HL-60 (cell line): ENCODE measurements at regions not wholly inside any gene's neighbourhood (a gene's known extent, or its start where the extent isn't known, plus 50 kb on each side); places are given as distances from the start of the nearest gene placed in this dataset.
A peak's percentile ranks its signal among the peaks of the same experiment; 100 is the strongest.
"Not testable (repeated sequence)": the region's sequence is repeated elsewhere in the genome, so short reads cannot be mapped to it uniquely, and the experiment has no call there.

Experiments used
- DNase-seq, 2 experiments: peaks; one replicate each; pipeline ENCODE4 v3.0.0-alpha.2; 2010 to 2020; ENCODE audit warnings: low read depth in 1 of 2, low spot score in 1 of 2
- H3K27ac ChIP-seq: fragments of 250-450 bp; sonication (Bioruptor Pico); replicated peaks from 2 replicates; pipeline ENCODE4 v1.5.1; 2020; ENCODE audit warnings: mild to moderate bottlenecking, moderate library complexity
- H3K27me3 ChIP-seq: fragments of 250-450 bp; sonication (Bioruptor Pico); 2 replicates; pipeline ENCODE4 v1.5.1; 2021; ENCODE audit warnings: mild to moderate bottlenecking, moderate library complexity; ENCODE audit not compliant: insufficient read depth, poor library complexity, severe bottlenecking
- H3K4me3 ChIP-seq: replicated peaks from 2 replicates; pipeline ENCODE4 v1.5.1; 2011; ENCODE audit warnings: mild to moderate bottlenecking, control low read depth, low read length; ENCODE audit not compliant: insufficient read depth
- GABPA ChIP-seq: IDR thresholded peaks from 2 replicates; pipeline ENCODE4 v1.6.1; 2012; ENCODE audit warnings: low read depth
- POLR2AphosphoS5 ChIP-seq: IDR thresholded peaks from 2 replicates; pipeline ENCODE4 v1.6.1; 2012; ENCODE audit warnings: low read depth
- SPI1 ChIP-seq: IDR thresholded peaks from 2 replicates; pipeline ENCODE4 v1.6.1; 2012; ENCODE audit warnings: low read depth, mild to moderate bottlenecking, borderline replicate concordance
- TF ChIP-seq, protein P1 (sequence below): IDR thresholded peaks from one replicate; pipeline ENCODE4 v1.5.1; 2011; ENCODE audit warnings: low read length, control low read depth, inconsistent platforms; ENCODE audit not compliant: insufficient read depth
- TF ChIP-seq, protein P2 (sequence below): IDR thresholded peaks from 2 replicates; pipeline ENCODE4 v1.6.1; 2012; ENCODE audit warnings: low read depth; ENCODE audit not compliant: insufficient replicate concordance

DNA sequence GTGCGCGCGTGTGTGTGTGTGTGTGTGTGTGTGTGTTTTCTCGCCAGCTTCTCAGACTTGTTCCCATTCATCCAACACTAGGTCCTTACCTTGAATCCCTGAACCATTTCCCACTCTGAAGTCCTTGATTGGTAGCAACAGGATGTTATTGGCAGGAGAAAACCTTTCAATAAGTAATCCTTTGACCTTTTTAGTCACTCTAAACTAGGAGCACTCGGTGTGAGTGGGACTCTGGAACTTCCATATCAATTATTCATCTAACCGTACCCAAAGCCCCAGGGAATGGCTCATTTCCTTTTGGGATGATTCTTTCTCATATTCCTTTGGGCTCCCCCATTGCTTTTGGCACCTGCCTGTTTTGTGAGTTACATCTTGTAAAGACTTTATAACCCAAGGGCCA lies 140.2 kb upstream of the SPRED1 start:
- Histone ChIP-seq H3K27me3 (no peaks in the 10 kb centered on the region), H3K27ac (no peak overlapping the region), H3K4me3 (no peak overlapping the region)
- DNase-seq = no peak
- TF ChIP-seq GABPA (no peak), SPI1 (no peak)

DNA sequence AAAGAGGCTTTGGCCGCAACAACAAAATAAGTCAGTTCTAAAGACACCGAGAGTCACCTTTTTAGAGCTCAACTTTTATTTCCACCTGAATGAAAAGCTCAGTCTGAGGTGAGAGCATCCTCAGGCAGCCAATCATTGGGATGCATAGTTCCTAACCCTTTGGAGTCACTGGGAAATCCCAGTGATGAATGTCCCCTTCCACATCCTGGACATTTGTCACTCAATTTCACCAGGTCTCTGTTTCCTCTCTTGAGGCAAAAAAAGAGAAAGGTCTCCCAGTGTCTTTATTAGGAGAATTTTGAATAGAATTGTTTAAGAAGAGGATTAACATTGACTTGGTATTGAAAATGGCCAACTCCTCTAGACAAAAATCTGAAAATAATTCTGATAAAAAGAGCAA lies 137.5 kb upstream of the SPRED1 start:
- H3K27ac ChIP-seq = no peak overlapping the region
- TF ChIP-seq, protein P1, sequence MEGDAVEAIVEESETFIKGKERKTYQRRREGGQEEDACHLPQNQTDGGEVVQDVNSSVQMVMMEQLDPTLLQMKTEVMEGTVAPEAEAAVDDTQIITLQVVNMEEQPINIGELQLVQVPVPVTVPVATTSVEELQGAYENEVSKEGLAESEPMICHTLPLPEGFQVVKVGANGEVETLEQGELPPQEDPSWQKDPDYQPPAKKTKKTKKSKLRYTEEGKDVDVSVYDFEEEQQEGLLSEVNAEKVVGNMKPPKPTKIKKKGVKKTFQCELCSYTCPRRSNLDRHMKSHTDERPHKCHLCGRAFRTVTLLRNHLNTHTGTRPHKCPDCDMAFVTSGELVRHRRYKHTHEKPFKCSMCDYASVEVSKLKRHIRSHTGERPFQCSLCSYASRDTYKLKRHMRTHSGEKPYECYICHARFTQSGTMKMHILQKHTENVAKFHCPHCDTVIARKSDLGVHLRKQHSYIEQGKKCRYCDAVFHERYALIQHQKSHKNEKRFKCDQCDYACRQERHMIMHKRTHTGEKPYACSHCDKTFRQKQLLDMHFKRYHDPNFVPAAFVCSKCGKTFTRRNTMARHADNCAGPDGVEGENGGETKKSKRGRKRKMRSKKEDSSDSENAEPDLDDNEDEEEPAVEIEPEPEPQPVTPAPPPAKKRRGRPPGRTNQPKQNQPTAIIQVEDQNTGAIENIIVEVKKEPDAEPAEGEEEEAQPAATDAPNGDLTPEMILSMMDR = no peak
- TF ChIP-seq POLR2AphosphoS5 (no peak), SPI1 (no peak), GABPA (no peak)
- TF ChIP-seq, protein P2, sequence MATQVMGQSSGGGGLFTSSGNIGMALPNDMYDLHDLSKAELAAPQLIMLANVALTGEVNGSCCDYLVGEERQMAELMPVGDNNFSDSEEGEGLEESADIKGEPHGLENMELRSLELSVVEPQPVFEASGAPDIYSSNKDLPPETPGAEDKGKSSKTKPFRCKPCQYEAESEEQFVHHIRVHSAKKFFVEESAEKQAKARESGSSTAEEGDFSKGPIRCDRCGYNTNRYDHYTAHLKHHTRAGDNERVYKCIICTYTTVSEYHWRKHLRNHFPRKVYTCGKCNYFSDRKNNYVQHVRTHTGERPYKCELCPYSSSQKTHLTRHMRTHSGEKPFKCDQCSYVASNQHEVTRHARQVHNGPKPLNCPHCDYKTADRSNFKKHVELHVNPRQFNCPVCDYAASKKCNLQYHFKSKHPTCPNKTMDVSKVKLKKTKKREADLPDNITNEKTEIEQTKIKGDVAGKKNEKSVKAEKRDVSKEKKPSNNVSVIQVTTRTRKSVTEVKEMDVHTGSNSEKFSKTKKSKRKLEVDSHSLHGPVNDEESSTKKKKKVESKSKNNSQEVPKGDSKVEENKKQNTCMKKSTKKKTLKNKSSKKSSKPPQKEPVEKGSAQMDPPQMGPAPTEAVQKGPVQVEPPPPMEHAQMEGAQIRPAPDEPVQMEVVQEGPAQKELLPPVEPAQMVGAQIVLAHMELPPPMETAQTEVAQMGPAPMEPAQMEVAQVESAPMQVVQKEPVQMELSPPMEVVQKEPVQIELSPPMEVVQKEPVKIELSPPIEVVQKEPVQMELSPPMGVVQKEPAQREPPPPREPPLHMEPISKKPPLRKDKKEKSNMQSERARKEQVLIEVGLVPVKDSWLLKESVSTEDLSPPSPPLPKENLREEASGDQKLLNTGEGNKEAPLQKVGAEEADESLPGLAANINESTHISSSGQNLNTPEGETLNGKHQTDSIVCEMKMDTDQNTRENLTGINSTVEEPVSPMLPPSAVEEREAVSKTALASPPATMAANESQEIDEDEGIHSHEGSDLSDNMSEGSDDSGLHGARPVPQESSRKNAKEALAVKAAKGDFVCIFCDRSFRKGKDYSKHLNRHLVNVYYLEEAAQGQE = no peak
- DNase-seq = no peak
- no peak overlapping the region for H3K4me3 ChIP-seq
- H3K27me3 ChIP-seq = no peaks in the 10 kb centered on the region

DNA sequence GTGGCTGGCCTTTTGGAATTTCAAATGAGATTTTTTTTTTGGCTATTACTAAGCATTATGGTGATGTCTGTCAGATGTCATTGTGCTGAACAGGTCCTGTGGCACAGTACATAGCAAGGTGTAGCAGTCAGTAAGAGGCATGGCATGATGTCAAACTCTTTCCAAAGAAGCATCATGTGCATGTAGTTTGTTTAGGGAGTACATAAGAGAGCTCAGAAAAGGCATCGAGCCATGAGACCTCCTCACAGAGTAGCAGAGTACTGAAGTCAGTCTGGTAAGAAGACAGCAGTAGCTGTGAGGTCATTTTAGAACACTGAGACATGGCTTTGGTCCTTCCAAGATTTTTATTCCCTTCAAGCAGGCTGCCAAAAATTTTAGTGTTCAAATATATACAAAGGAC lies 134.9 kb upstream of the SPRED1 start:
- TF ChIP-seq, protein P1 = no peak
- TF ChIP-seq POLR2AphosphoS5 (no peak), GABPA (no peak), SPI1 (no peak)
- TF ChIP-seq, protein P2 = no peak
- no peaks in the 10 kb centered on the region for H3K27me3 ChIP-seq
- no peak overlapping the region for H3K27ac ChIP-seq
- no peak for DNase-seq
- no peak overlapping the region for H3K4me3 ChIP-seq

DNA sequence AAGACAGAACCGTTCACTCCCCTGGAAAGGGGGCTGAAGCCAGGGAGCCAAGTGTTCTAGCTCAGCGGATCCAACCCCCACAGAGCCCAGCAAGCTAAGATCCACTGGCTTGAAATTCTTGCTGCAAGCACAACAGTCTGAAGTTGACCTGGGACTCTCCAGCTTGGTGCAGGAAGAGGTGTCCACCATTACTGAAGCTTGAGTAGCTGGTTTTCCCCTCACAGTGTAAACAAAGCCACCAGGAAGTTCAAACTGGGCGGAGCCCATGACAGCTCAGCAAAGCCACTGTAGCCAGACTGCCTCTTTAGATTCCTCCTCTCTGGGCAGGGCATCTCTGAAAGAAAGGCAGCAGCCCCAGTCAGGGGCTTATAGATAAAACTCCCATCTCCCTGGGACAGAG lies 132.8 kb upstream of the SPRED1 start:
- not testable (repeated sequence) for H3K27me3 ChIP-seq, H3K4me3 ChIP-seq, H3K27ac ChIP-seq, DNase-seq

DNA sequence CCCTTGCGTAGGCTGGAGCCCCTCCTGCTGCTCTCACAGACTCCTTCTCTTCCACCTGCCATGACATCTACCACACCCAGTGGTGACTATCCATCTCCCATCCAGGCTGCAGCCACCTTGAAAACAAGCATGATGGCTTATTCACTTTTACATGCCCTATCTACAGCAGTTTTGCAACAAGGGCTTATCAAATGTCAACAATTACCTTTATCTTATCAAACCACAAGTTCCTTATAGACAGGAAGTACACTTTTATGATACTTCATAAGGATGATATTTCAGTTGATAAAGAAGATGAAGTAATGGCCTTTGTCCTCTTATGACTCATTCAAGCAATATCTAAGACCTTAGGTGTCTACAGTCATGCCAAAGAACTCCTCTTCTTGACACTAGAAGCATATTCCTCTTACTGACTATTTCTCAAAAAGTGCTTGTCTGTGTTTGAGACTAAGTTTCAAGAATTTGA lies 125.3 kb upstream of the SPRED1 start:
- peaks cover 5% of the 10 kb centered on the region for H3K27me3 ChIP-seq
- H3K4me3 ChIP-seq = no peak overlapping the region
- peak in 1 of 2 experiments; percentile 24 for DNase-seq
- no peak for TF ChIP-seq POLR2AphosphoS5
- no peak for TF ChIP-seq GABPA
- H3K27ac ChIP-seq = no peak overlapping the region
